RWPE2 (cell line): ENCODE measurements at regions not wholly inside any gene's neighbourhood (a gene's known extent, or its start where the extent isn't known, plus 50 kb on each side); places are given as distances from the start of the nearest gene placed in this dataset.

Experiments
- ATAC-seq: fragments of 200-7000 bp; cut with Tn5 transposase; 3 replicates; pipeline ENCODE4 v1.9.1; 2021; ENCODE audit warnings: low read depth
- DNase-seq: peaks from one replicate; pipeline ENCODE4 v3.0.0-alpha.2; 2020; ENCODE audit warnings: low spot score
- H3K27ac ChIP-seq: fragments of 450-650 bp; 2 replicates; pipeline ENCODE4 v1.5.1; 2017; ENCODE audit warnings: mild to moderate bottlenecking; ENCODE audit not compliant: poor library complexity, severe bottlenecking
- H3K27me3 ChIP-seq: fragments of 250-450 bp; sonication (Bioruptor Pico); 2 replicates; pipeline ENCODE4 v1.5.1; 2021; ENCODE audit warnings: mild to moderate bottlenecking, moderate library complexity; ENCODE audit not compliant: insufficient read depth, poor library complexity, severe bottlenecking
- H3K36me3 ChIP-seq: fragments of 250-450 bp; sonication (Bioruptor Pico); 2 replicates; pipeline ENCODE4 v1.5.1; 2020; ENCODE audit warnings: low read depth, mild to moderate bottlenecking, moderate library complexity
- H3K4me1 ChIP-seq: fragments of 250-450 bp; sonication (Bioruptor Pico); 2 replicates; pipeline ENCODE4 v1.5.1; 2021; ENCODE audit warnings: mild to moderate bottlenecking, moderate library complexity; ENCODE audit not compliant: insufficient read depth, poor library complexity, severe bottlenecking
- H3K4me3 ChIP-seq: fragments of 250-450 bp; sonication (Bioruptor Pico); 2 replicates; pipeline ENCODE4 v1.5.1; 2021; ENCODE audit warnings: mild to moderate bottlenecking, moderate library complexity; ENCODE audit not compliant: severe bottlenecking
- H3K9me3 ChIP-seq: fragments of 250-450 bp; sonication (Bioruptor Pico); 2 replicates; pipeline ENCODE4 v1.5.1; 2021; ENCODE audit warnings: mild to moderate bottlenecking, moderate library complexity; ENCODE audit not compliant: severe bottlenecking
- CTCF ChIP-seq: fragments of 450-650 bp; IDR thresholded peaks from one replicate; pipeline ENCODE4 v1.5.1; 2017; ENCODE audit warnings: mild to moderate bottlenecking, moderate library complexity; ENCODE audit not compliant: poor library complexity, severe bottlenecking

DNA sequence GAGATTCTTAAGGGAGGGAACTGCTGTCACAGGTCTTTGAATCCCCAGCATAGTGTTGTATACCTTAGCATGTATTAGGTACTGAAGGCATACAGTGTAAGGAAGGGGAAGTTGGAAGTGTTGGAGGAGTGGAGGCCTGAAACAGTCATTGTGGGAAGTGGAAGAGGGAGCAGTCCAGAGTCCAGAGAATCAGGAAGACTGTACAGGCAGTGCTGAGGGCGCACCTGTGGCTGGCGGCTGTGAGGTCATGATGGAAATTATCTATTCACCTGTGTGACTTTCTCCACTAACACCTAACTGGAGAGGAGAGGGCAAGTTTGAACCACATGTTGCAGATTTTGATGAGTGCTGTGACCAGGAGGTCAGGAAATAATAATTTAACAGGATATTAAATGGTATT, 119.7 kb upstream of the NIPBL start:
- no peaks in the 10 kb centered on the region for H3K36me3 ChIP-seq
- H3K27me3 ChIP-seq = peaks cover 13% of the 10 kb centered on the region
- no peak overlapping the region for H3K27ac ChIP-seq
- no peak for TF ChIP-seq CTCF
- ATAC-seq = no peak
- H3K4me3 ChIP-seq = no peak overlapping the region
- no peaks in the 10 kb centered on the region for H3K4me1 ChIP-seq
- no peaks in the 10 kb centered on the region for H3K9me3 ChIP-seq
- DNase-seq = no peak

- H3K27ac ChIP-seq = no peak overlapping the region
- H3K27me3 ChIP-seq = peaks cover 5% of the 10 kb centered on the region
- TF ChIP-seq CTCF = no peak
- no peak overlapping the region for H3K4me3 ChIP-seq
- DNase-seq = no peak
- H3K9me3 ChIP-seq = no peaks in the 10 kb centered on the region
- no peaks in the 10 kb centered on the region for H3K4me1 ChIP-seq
- no peaks in the 10 kb centered on the region for H3K36me3 ChIP-seq
- ATAC-seq = no peak
Measured at GRCh38 chr5:36759117-36759516, 117.5 kb upstream of the NIPBL start.

- TF ChIP-seq CTCF = no peak
- no peak overlapping the region for H3K4me3 ChIP-seq
- ATAC-seq (no peak), DNase-seq (no peak)
- no peaks in the 10 kb centered on the region for H3K9me3 ChIP-seq
- H3K4me1 ChIP-seq = no peaks in the 10 kb centered on the region
- H3K27me3 ChIP-seq = peaks cover 7% of the 10 kb centered on the region
- no peaks in the 10 kb centered on the region for H3K36me3 ChIP-seq
- no peak overlapping the region for H3K27ac ChIP-seq
Measured at GRCh38 chr5:36763454-36763853, 113.1 kb upstream of the NIPBL start.

- no peak for TF ChIP-seq CTCF
- no peaks in the 10 kb centered on the region for H3K36me3 ChIP-seq
- peaks cover 7% of the 10 kb centered on the region for H3K27me3 ChIP-seq
- no peak for ATAC-seq
- H3K27ac ChIP-seq = no peak overlapping the region
- H3K9me3 ChIP-seq = no peaks in the 10 kb centered on the region
- no peak for DNase-seq
- H3K4me1 ChIP-seq = no peaks in the 10 kb centered on the region
- H3K4me3 ChIP-seq = no peak overlapping the region
Measured at GRCh38 chr5:36765876-36766275, 110.7 kb upstream of the NIPBL start.

- no peak for ATAC-seq
- no peak overlapping the region for H3K4me3 ChIP-seq
- H3K27me3 ChIP-seq = peaks cover 7% of the 10 kb centered on the region
- no peaks in the 10 kb centered on the region for H3K9me3 ChIP-seq
- TF ChIP-seq CTCF = no peak
- H3K4me1 ChIP-seq = no peaks in the 10 kb centered on the region
- H3K36me3 ChIP-seq = no peaks in the 10 kb centered on the region
- no peak overlapping the region for H3K27ac ChIP-seq
- no peak for DNase-seq
Measured at GRCh38 chr5:36766981-36767380, 109.6 kb upstream of the NIPBL start.
